ENCODE measurements at regions not wholly inside any gene's neighbourhood (a gene's known extent, or its start where the extent isn't known, plus 50 kb on each side); places are given as distances from the start of the nearest gene placed in this dataset.

GRCh38 chr13:38419312-38419873 is 69.7 kb downstream of the UFM1 start:
- no peak for DNase-seq
- Histone ChIP-seq H4K20me1 (ENCODE audit: insufficient read depth, low read length) (no peaks in the 10 kb centered on the region), H3K9me3 (ENCODE audit: insufficient read depth, low read length, severe bottlenecking) (no peaks in the 10 kb centered on the region), H3K27ac (ENCODE audit: low read length) (no peak overlapping the region), H3K36me3 (ENCODE audit: insufficient read depth, low read length) (no peaks in the 10 kb centered on the region), H3K79me2 (ENCODE audit: insufficient read depth, low read length) (no peaks in the 10 kb centered on the region), H3K4me3 (ENCODE audit: low read depth in 1 of 2, low read length in 2 of 2) (no peak overlapping the region), H3K4me1 (ENCODE audit: insufficient read depth, low read length) (no peaks in the 10 kb centered on the region), H3K4me2 (ENCODE audit: insufficient read depth, low read length) (no peak overlapping the region), H3K9ac (ENCODE audit: low read depth, low read length) (no peak overlapping the region), H3K27me3 (ENCODE audit: insufficient read depth, low read length, poor library complexity) (no peaks in the 10 kb centered on the region), H2AFZ (ENCODE audit: low read depth, low read length) (no peak overlapping the region)
- no peak for ATAC-seq (ENCODE audit: insufficient read depth, low read depth)
- TF ChIP-seq CTCF (IDR thresholded peaks at IDR 0.05; ENCODE audit: borderline replicate concordance, extremely low read depth, low read length, poor library complexity, severe bottlenecking) (no peak), EZH2 (IDR thresholded peaks at IDR 0.05; ENCODE audit: borderline replicate concordance, low read depth, low read length, severe bottlenecking) (no peak)

GRCh38 chr13:38421590-38422560 is 72.2 kb downstream of the UFM1 start:
- Histone ChIP-seq H4K20me1 (ENCODE audit: insufficient read depth, low read length) (no peaks in the 10 kb centered on the region), H3K4me3 (ENCODE audit: low read depth in 1 of 2, low read length in 2 of 2) (no peak overlapping the region), H3K27ac (ENCODE audit: low read length) (no peak overlapping the region), H2AFZ (ENCODE audit: low read depth, low read length) (no peak overlapping the region), H3K79me2 (ENCODE audit: insufficient read depth, low read length) (no peaks in the 10 kb centered on the region), H3K9ac (ENCODE audit: low read depth, low read length) (no peak overlapping the region), H3K36me3 (ENCODE audit: insufficient read depth, low read length) (no peaks in the 10 kb centered on the region), H3K4me2 (ENCODE audit: insufficient read depth, low read length) (no peak overlapping the region), H3K4me1 (ENCODE audit: insufficient read depth, low read length) (no peaks in the 10 kb centered on the region), H3K27me3 (ENCODE audit: insufficient read depth, low read length, poor library complexity) (no peaks in the 10 kb centered on the region), H3K9me3 (ENCODE audit: insufficient read depth, low read length, severe bottlenecking) (no peaks in the 10 kb centered on the region)
- ATAC-seq (ENCODE audit: insufficient read depth, low read depth) (no peak), DNase-seq (no peak)
- TF ChIP-seq EZH2 (IDR thresholded peaks at IDR 0.05; ENCODE audit: borderline replicate concordance, low read depth, low read length, severe bottlenecking): no peak
- TF ChIP-seq CTCF (IDR thresholded peaks at IDR 0.05; ENCODE audit: borderline replicate concordance, extremely low read depth, low read length, poor library complexity, severe bottlenecking): no peak

GRCh38 chr13:38429916-38430315 is 80.3 kb downstream of the UFM1 start:
- Histone ChIP-seq H3K27ac (ENCODE audit: low read length) (no peak overlapping the region), H3K4me3 (ENCODE audit: low read depth in 1 of 2, low read length in 2 of 2) (no peak overlapping the region), H3K9me3 (ENCODE audit: insufficient read depth, low read length, severe bottlenecking) (no peaks in the 10 kb centered on the region), H3K36me3 (ENCODE audit: insufficient read depth, low read length) (no peaks in the 10 kb centered on the region), H2AFZ (ENCODE audit: low read depth, low read length) (no peak overlapping the region), H4K20me1 (ENCODE audit: insufficient read depth, low read length) (no peaks in the 10 kb centered on the region), H3K27me3 (ENCODE audit: insufficient read depth, low read length, poor library complexity) (no peaks in the 10 kb centered on the region), H3K4me2 (ENCODE audit: insufficient read depth, low read length) (no peak overlapping the region), H3K79me2 (ENCODE audit: insufficient read depth, low read length) (no peaks in the 10 kb centered on the region), H3K9ac (ENCODE audit: low read depth, low read length) (no peak overlapping the region), H3K4me1 (ENCODE audit: insufficient read depth, low read length) (no peaks in the 10 kb centered on the region)
- no peak for TF ChIP-seq EZH2 (IDR thresholded peaks at IDR 0.05; ENCODE audit: borderline replicate concordance, low read depth, low read length, severe bottlenecking)
- no peak for TF ChIP-seq CTCF (IDR thresholded peaks at IDR 0.05; ENCODE audit: borderline replicate concordance, extremely low read depth, low read length, poor library complexity, severe bottlenecking)
- DNase-seq: no peak
- ATAC-seq (ENCODE audit: insufficient read depth, low read depth): no peak
